Hindlimb muscle (tissue), 1 donor: ENCODE measurements at regions not wholly inside any gene's neighbourhood (a gene's known extent, or its start where the extent isn't known, plus 50 kb on each side); places are given as distances from the start of the nearest gene placed in this dataset.

Experiments used
- DNase-seq: peaks from one replicate; pipeline ENCODE4 v3.0.0-alpha.2; 2013

DNA sequence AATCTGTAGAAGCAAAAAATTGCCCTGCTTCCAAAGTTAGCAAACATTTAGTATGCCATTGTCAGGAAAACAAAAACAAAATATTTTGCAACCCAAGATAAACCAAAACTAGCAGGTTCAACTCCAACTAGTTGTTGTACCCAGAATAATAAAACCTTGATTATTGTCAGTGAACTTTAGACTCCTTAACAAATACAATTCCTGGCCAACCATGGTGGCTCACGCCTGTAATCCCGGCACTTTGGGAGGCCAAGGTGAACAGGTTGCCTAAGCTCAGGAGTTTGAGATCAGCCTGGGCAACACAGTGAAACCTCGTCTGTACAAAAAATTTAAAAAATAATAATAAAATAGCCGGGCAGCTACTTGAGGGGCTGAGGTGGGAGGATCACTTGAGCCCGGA lies 53.6 kb upstream of the EPCAM start:
- DNase-seq: no peak

DNA sequence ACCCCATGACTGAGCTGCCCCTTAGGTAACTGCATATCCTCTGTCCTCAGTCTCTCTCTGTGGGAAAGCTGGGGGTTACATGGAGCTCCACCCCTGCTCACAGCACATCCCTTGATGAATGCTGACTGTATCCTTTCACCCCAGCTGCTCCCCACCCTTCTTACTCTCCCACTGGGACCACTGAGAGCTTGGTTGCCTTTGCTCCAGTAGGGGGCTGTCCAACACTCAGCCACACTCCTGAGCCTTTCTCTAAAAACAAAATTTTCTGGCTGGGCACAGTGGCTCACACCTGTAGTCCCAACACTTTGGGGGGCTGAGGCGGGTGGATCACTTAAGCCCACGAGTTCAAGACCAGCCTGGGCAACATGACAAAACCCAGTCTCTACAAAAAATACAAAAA lies 55.4 kb upstream of the EPCAM start:
- DNase-seq: no peak

DNA sequence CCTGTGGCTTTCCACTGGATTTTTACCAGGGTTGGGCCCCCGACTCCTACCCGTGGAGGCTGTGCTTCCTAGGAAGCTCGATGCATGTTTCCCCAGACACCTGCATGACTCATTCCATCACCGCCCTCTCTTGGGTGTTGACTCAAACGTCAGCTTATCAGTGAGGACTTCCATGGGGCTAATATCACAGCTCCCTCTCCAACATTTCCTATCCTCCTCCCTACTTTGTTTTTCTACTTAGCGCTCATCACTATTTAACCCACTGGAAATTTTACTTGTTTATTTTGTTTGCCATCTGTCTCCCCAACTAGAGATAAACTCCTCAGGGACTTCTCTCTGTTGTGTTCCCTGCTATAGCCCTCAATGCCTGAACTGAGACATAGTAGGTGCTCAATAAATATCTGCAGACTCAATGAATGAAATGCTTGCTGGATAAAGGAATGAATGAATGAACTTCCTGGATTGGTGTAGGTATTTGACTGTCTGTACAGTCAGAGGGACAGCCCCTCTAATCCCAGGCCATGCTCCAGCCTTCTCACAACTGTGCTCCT lies 55.9 kb upstream of the EPCAM start:
- no peak for DNase-seq

GRCh38 chr2:47312491-47312850 lies 56.6 kb upstream of the EPCAM start:
- DNase-seq: no peak

DNA sequence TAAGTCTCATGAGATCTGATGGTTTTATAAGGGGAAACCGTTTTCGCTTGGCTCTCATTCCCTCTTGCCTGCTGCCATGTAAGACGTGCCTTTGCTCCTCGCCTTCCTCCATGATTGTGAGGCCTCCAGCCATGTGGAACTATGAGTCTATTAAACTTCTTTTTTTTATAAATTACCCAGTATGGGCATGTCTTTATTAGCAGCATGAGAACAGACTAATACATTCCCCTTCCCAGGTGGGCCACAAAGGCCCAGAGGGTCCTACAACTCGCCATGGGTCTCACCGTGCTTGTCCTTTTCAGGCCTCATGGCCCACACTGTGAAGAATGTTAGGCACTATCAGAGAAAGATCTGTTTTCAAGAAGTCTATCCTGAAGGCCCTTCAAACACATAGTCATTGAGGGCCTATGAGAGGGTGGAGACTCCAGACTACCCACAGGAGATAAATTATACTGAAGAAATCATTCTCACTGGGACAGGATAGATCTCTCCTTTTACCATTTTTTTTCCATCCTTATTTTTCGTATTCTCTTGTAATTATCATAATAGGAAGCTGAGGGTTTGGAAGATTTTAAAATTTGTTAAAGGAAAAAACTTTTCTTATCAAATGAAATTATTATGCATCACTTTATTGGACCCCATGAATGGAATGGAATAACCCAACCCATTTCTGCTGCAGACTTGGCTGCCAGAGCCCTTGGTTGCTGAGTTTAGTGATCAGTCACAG lies 57.2 kb upstream of the EPCAM start:
- DNase-seq: no peak

GRCh38 chr2:47310801-47311560 lies 58.1 kb upstream of the EPCAM start:
- DNase-seq: no peak

- DNase-seq: no peak
Observed at GRCh38 chr2:47309952-47310800, 58.9 kb upstream of the EPCAM start.

- DNase-seq: no peak
Observed at GRCh38 chr2:47309472-47309951, 59.6 kb upstream of the EPCAM start.

GRCh38 chr2:47307066-47307465 lies 62.0 kb upstream of the EPCAM start:
- no peak for DNase-seq

DNA sequence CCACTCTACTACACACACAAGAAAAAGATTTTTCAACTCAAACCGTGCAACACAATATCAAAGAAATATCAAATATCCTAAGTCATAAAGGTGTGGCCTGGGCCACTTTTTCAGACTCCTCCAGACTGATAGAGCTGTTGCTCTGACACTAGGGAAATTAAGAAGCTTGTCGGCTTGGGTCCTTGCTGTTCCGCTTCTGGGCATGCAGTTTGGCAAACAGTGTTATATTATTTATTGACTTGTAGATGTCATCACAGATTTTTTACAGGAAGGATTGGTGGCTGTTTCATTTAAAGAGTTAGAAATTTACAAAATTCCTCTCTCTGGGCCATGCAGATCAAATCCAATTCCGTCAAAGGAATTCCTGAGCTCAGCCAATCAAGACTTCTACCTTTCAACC lies 64.5 kb upstream of the EPCAM start:
- DNase-seq: no peak

DNA sequence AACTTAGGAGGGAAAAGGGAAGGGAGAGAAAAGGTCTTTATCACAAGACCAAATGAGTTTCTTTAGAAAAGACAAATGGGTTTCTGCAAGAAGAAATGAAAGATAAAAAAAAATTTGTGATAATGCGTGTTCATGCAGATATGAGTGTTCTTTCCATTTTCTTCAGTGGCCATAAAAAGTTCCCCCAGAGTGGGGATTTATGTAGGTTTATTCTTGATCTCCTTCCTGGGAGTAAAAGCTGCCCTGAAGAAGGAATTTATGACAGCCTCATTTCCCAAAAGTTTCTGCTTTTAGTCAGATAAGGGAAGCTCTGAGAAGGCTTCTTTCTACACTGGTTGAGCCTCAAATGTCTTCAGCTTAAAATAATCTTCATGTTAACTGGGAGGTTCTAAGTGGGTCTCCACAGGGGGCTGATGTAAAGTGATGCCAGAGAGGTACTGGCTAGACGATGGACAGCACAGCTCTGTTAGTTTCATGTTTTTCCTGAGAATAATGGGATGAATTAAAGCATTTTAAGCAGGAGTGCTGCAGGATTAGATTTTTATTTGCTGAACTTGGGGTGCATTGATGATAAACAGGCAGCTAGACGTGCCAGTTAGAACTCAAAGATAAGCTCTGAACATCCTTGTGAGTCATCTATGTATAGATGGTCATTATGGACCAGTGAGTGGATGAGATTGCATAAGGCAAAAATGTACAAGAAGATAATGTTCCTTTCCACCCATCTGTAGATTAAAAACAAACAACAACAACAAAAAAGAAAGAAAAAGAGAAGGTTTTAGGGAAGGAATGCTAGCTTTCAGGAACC lies 65.6 kb upstream of the EPCAM start:
- DNase-seq: no peak

DNA sequence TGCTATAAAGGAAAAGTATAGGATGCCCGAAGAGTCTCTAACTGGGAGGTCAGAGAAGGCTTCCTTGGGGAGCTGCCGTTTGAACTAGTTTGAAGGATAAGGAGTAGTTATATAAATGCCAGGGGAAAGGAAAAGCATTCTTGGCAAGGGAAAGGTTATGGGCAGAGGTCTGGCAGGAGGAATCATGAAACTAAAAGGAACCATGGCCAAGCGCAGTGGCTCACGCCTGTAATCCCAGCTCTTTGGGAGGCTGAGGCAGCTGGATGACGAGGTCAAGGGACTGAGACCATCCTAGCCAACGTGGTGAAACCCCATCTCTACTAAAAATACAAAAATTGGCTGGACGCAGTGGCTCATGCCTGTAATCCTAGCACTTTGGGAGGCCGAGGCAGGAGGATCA lies 66.8 kb upstream of the EPCAM start:
- DNase-seq: no peak

DNA sequence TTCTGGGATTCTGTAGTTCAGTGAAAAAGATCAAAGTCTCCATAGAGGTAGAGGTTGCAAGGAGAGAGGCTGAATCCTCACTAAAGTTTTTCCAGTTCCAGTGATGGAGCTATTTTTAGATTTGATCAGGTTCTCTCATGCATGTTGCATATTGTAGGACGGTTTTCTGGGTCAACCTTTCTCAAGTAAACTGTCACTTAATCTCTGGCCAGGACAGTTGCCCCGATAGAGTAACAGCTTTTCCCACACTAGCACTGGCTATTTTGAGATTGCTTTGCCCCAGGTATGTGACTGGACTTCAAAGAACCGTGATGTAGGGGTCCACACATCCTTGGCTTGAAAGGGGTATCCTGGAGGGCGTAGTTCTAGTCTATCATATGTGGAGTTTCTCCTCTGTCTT lies 67.4 kb upstream of the EPCAM start:
- DNase-seq: no peak

GRCh38 chr2:47301277-47301618 lies 67.9 kb upstream of the EPCAM start:
- no peak for DNase-seq

DNA sequence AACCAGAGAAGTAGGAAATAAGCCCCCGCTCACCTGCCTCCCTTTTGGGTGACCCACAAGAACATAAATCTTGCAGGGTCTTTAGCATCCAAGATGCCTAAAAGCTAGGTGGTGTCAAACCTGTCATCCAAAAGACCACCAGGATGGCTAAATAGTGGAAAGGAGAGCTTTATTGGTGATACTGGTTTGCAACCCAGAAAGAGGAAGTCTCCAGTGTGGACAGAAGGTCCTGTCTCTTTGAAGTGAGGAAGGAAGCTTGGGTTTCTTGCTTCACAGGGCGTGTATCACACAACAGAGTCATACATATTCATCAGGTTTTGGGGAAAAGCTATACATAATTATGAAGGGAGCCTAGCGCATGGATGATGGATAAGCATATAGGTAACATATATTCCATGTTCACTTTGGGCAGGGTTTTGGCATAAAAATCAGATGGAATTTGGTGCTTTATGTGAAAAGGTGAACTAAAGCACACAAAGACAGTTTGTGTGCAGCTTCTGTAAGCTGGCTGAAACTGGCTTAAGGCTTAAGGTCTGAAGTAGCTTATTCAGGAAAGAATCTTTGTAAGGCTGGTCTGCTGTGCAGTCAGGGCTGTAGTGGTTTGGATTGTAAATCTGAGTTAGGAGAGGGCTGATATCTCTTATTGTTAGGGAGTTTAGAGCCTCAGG lies 68.4 kb upstream of the EPCAM start:
- no peak for DNase-seq

GRCh38 chr2:47300081-47300480 lies 69.0 kb upstream of the EPCAM start:
- DNase-seq: no peak

GRCh38 chr2:47299555-47299954 lies 69.6 kb upstream of the EPCAM start:
- DNase-seq: no peak

DNA sequence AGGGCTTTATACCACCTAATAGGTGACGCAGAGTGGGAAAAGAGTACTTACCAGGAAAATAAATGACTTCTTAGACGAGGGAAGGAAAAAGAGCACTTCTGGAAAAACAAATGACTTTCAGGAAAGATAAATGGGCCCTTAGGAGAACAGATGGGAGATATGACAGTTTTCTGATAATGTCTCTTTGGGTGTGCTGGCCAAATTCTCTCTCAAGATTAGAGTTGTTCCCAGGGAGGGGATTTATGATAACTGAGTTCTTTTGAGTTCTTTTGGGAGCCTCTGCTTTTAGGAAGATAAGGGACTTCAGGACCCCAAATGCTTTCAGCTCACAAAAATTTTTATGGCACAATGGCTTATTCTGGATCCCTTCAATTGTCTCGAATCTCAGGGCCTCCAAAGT lies 70.3 kb upstream of the EPCAM start:
- DNase-seq: no peak

GRCh38 chr2:47297767-47298425 lies 71.2 kb upstream of the EPCAM start:
- no peak for DNase-seq

- DNase-seq: no peak
Observed at GRCh38 chr2:47295981-47296635, 73.0 kb upstream of the EPCAM start.
